Left lung (tissue), 4 donors: ENCODE measurements at regions not wholly inside any gene's neighbourhood (a gene's known extent, or its start where the extent isn't known, plus 50 kb on each side); places are given as distances from the start of the nearest gene placed in this dataset.
"Not testable (repeated sequence)": the region's sequence is repeated elsewhere in the genome, so short reads cannot be mapped to it uniquely, and the experiment has no call there.

Experiments used
- ATAC-seq: fragments of 200-7000 bp; cut with Tn5 transposase; one replicate; pipeline ENCODE4 v1.9.1; 2020; ENCODE audit warnings: moderate library complexity
- DNase-seq, 4 donors: peaks; one replicate each; pipeline ENCODE4 v3.0.0-alpha.2; 2013 to 2020
- H3K27ac ChIP-seq, 2 donors: fragments of 200-600 bp; sonication (generic) in 1 of 2; one replicate each; pipeline versions ENCODE4 v1.5.0 to v1.8.0; 2020 to 2021
- H3K27me3 ChIP-seq, 2 donors: fragments of 200-600 bp; sonication (generic) in 1 of 2; one replicate each; pipeline versions ENCODE4 v1.5.0 to v1.8.0; 2020 to 2021
- H3K36me3 ChIP-seq, 2 donors: fragments of 200-600 bp; sonication (generic) in 1 of 2; one replicate each; pipeline versions ENCODE4 v1.5.0 to v1.8.0; 2020 to 2021
- H3K4me1 ChIP-seq, 2 donors: fragments of 200-600 bp; one replicate each; pipeline ENCODE4 v1.8.0; 2021
- H3K4me3 ChIP-seq, 2 donors: fragments of 200-600 bp; sonication (generic) in 1 of 2; one replicate each; pipeline versions ENCODE4 v1.5.0 to v1.8.0; 2020 to 2021; ENCODE audit warnings: mild to moderate bottlenecking in 1 of 2
- H3K9me3 ChIP-seq, 2 donors: fragments of 200-600 bp; sonication (generic) in 1 of 2; one replicate each; pipeline versions ENCODE4 v1.5.0 to v1.8.0; 2020 to 2021
- CTCF ChIP-seq, 2 donors: fragments of 200-600 bp; sonication (generic) in 1 of 2; IDR thresholded peaks; one replicate each; pipeline versions ENCODE4 v1.5.0 to v1.8.0; 2021; ENCODE audit warnings: antibody characterized with exemption in 2 of 2
- intact Hi-C, 2 donors: fragments of 100-400 bp; cut with DNase I; formaldehyde crosslinking; loops; one replicate each; pipeline versions ENCODE4 v1.11.2 to v1.14.2; 2022
- donor health status: DM: no; HTN: yes; CAD: no.
- donor health status: DM: no; HTN: no; CAD: no.

- H3K4me3 ChIP-seq = no peak overlapping the region
- no peak for TF ChIP-seq CTCF (IDR thresholded peaks at IDR 0.05)
- ATAC-seq (no peak), DNase-seq (peak in 1 of 4 donors; percentile 2)
- H3K9me3 ChIP-seq = no peaks in the 10 kb centered on the region
- H3K4me1 ChIP-seq = no peaks in the 10 kb centered on the region
- H3K27me3 ChIP-seq = no peaks in the 10 kb centered on the region
- intact Hi-C loops = no loop called here
- H3K27ac ChIP-seq = no peak overlapping the region
- H3K36me3 ChIP-seq = no peaks in the 10 kb centered on the region
Observed at GRCh38 chr4:130747842-130748241, 1651.9 kb downstream of the C4orf33 start.

GRCh38 chr4:130753926-130754325, 1658.0 kb downstream of the C4orf33 start:
- no peaks in the 10 kb centered on the region for H3K4me1 ChIP-seq
- DNase-seq (no peak), ATAC-seq (no peak)
- no peaks in the 10 kb centered on the region for H3K36me3 ChIP-seq
- H3K4me3 ChIP-seq = no peak overlapping the region
- H3K9me3 ChIP-seq = no peaks in the 10 kb centered on the region
- H3K27me3 ChIP-seq = no peaks in the 10 kb centered on the region
- no peak overlapping the region for H3K27ac ChIP-seq
- TF ChIP-seq CTCF (IDR thresholded peaks at IDR 0.05) = no peak
- intact Hi-C loops = no loop called here

GRCh38 chr4:130760246-130760645, 1664.3 kb downstream of the C4orf33 start:
- ATAC-seq = no peak
- no peaks in the 10 kb centered on the region for H3K36me3 ChIP-seq

GRCh38 chr4:130767384-130767783, 1671.4 kb downstream of the C4orf33 start:
- H3K4me1 ChIP-seq, H3K27ac ChIP-seq, H3K9me3 ChIP-seq, intact Hi-C loops, H3K4me3 ChIP-seq, H3K36me3 ChIP-seq, ATAC-seq, H3K27me3 ChIP-seq, DNase-seq: not testable (repeated sequence)

More at GRCh38 chr4:130760246-130760645, 1664.3 kb downstream of the C4orf33 start:
- H3K4me1 ChIP-seq = no peaks in the 10 kb centered on the region
- H3K9me3 ChIP-seq = no peaks in the 10 kb centered on the region
- no peak overlapping the region for H3K27ac ChIP-seq
- intact Hi-C loops = no loop called here
- no peak for DNase-seq
- no peak for TF ChIP-seq CTCF (IDR thresholded peaks at IDR 0.05)
- no peaks in the 10 kb centered on the region for H3K27me3 ChIP-seq
- H3K4me3 ChIP-seq = no peak overlapping the region

- H3K27ac ChIP-seq, intact Hi-C loops, H3K36me3 ChIP-seq, ATAC-seq, H3K4me1 ChIP-seq, H3K9me3 ChIP-seq, H3K27me3 ChIP-seq, DNase-seq, H3K4me3 ChIP-seq: not testable (repeated sequence)
Observed at GRCh38 chr4:130772966-130773365, 1677.0 kb downstream of the C4orf33 start.

GRCh38 chr4:130808492-130808891, 1712.5 kb downstream of the C4orf33 start:
- no peak for TF ChIP-seq CTCF (IDR thresholded peaks at IDR 0.05)
- Histone ChIP-seq H3K4me3 (no peak overlapping the region), H3K27ac (no peak overlapping the region), H3K36me3 (no peaks in the 10 kb centered on the region), H3K27me3 (no peaks in the 10 kb centered on the region), H3K4me1 (no peaks in the 10 kb centered on the region), H3K9me3 (peaks cover 0 to 16% of the 10 kb centered on the region in 2 donors)
- ATAC-seq (no peak), DNase-seq (peak in 1 of 4 donors; percentile 1)
- intact Hi-C loops = no loop called here
